ENCODE measurements at regions not wholly inside any gene's neighbourhood (a gene's known extent, or its start where the extent isn't known, plus 50 kb on each side); places are given as distances from the start of the nearest gene placed in this dataset.
"Not testable (repeated sequence)": the region's sequence is repeated elsewhere in the genome, so short reads cannot be mapped to it uniquely, and the experiment has no call there.

GRCh38 chr3:153552887-153553604 lies 391.0 kb downstream of the RAP2B start:
- Histone ChIP-seq H3K4me3 (ENCODE audit: control insufficient read depth in 1 of 7, extremely low read depth in 1 of 7, insufficient read depth in 4 of 7, low read depth in 2 of 7, low read length in 6 of 7) (no peak overlapping the region), H3K36me3 (ENCODE audit: control insufficient read depth in 4 of 4, insufficient read depth in 4 of 4, low read length in 3 of 4) (no peaks in the 10 kb centered on the region), H3K27me3 (replicated peaks in 2 of 5; ENCODE audit: control insufficient read depth in 4 of 5, insufficient read depth in 5 of 5, low read length in 4 of 5) (no peaks in the 10 kb centered on the region), H3K9me3 (ENCODE audit: control extremely low read depth in 1 of 5, control insufficient read depth in 4 of 5, insufficient read depth in 2 of 5, low read depth in 1 of 5, low read length in 4 of 5) (no peaks in the 10 kb centered on the region), H3K27ac (ENCODE audit: insufficient read depth in 1 of 2, low read depth in 1 of 2, low read length in 2 of 2, poor library complexity in 1 of 2, severe bottlenecking in 2 of 2) (no peak overlapping the region), H3K4me1 (ENCODE audit: control extremely low read depth in 1 of 4, control insufficient read depth in 4 of 4, insufficient read depth in 4 of 4, low read length in 3 of 4) (no peaks in the 10 kb centered on the region)
- ChIA-PET POLR2A (no interaction called here), CTCF (no interaction called here)
- DNase-seq: no peak
- 60% methylated on average over 2 of the region's 11 CpGs for WGBS (ENCODE audit: insufficient coverage)

- no peak overlapping the region for H3K4me3 ChIP-seq (ENCODE audit: control insufficient read depth in 1 of 7, extremely low read depth in 1 of 7, insufficient read depth in 4 of 7, low read depth in 2 of 7, low read length in 6 of 7)
- no peaks in the 10 kb centered on the region for H3K4me1 ChIP-seq (ENCODE audit: control extremely low read depth in 1 of 4, control insufficient read depth in 4 of 4, insufficient read depth in 4 of 4, low read length in 3 of 4)
- ChIA-PET POLR2A (no interaction called here), CTCF (no interaction called here)
- H3K27me3 ChIP-seq (replicated peaks in 2 of 5; ENCODE audit: control insufficient read depth in 4 of 5, insufficient read depth in 5 of 5, low read length in 4 of 5): no peaks in the 10 kb centered on the region
- H3K36me3 ChIP-seq (ENCODE audit: control insufficient read depth in 4 of 4, insufficient read depth in 4 of 4, low read length in 3 of 4): no peaks in the 10 kb centered on the region
- peaks cover 0 to 2% (median 0%) of the 10 kb centered on the region in 5 experiments for H3K9me3 ChIP-seq (ENCODE audit: control extremely low read depth in 1 of 5, control insufficient read depth in 4 of 5, insufficient read depth in 2 of 5, low read depth in 1 of 5, low read length in 4 of 5)
- DNase-seq: no peak
- no peak overlapping the region for H3K27ac ChIP-seq (ENCODE audit: insufficient read depth in 1 of 2, low read depth in 1 of 2, low read length in 2 of 2, poor library complexity in 1 of 2, severe bottlenecking in 2 of 2)
- 100% methylated on average over 1 of the region's 2 CpGs for WGBS (ENCODE audit: insufficient coverage)
Measured at GRCh38 chr3:153553605-153553945, 391.5 kb downstream of the RAP2B start.

- Histone ChIP-seq H3K4me3 (ENCODE audit: control insufficient read depth in 1 of 7, extremely low read depth in 1 of 7, insufficient read depth in 4 of 7, low read depth in 2 of 7, low read length in 6 of 7) (no peak overlapping the region), H3K4me1 (ENCODE audit: control extremely low read depth in 1 of 4, control insufficient read depth in 4 of 4, insufficient read depth in 4 of 4, low read length in 3 of 4) (no peaks in the 10 kb centered on the region), H3K27me3 (replicated peaks in 2 of 5; ENCODE audit: control insufficient read depth in 4 of 5, insufficient read depth in 5 of 5, low read length in 4 of 5) (no peaks in the 10 kb centered on the region), H3K36me3 (ENCODE audit: control insufficient read depth in 4 of 4, insufficient read depth in 4 of 4, low read length in 3 of 4) (no peaks in the 10 kb centered on the region), H3K9me3 (ENCODE audit: control extremely low read depth in 1 of 5, control insufficient read depth in 4 of 5, insufficient read depth in 2 of 5, low read depth in 1 of 5, low read length in 4 of 5) (peaks cover 0 to 9% (median 0%) of the 10 kb centered on the region in 5 experiments), H3K27ac (ENCODE audit: insufficient read depth in 1 of 2, low read depth in 1 of 2, low read length in 2 of 2, poor library complexity in 1 of 2, severe bottlenecking in 2 of 2) (no peak overlapping the region)
- no CpG with 5 or more reads among the region's 2 CpGs for WGBS (ENCODE audit: insufficient coverage)
- DNase-seq: no peak
- ChIA-PET CTCF (no interaction called here), POLR2A (no interaction called here)
Measured at GRCh38 chr3:153555919-153556318, 393.9 kb downstream of the RAP2B start.

- H3K27ac ChIP-seq (ENCODE audit: insufficient read depth in 1 of 2, low read depth in 1 of 2, low read length in 2 of 2, poor library complexity in 1 of 2, severe bottlenecking in 2 of 2); H3K4me1 ChIP-seq (ENCODE audit: control extremely low read depth in 1 of 4, control insufficient read depth in 4 of 4, insufficient read depth in 4 of 4, low read length in 3 of 4); H3K27me3 ChIP-seq (replicated peaks in 2 of 5; ENCODE audit: control insufficient read depth in 4 of 5, insufficient read depth in 5 of 5, low read length in 4 of 5); DNase-seq; H3K4me3 ChIP-seq (ENCODE audit: control insufficient read depth in 1 of 7, extremely low read depth in 1 of 7, insufficient read depth in 4 of 7, low read depth in 2 of 7, low read length in 6 of 7); CTCF ChIA-PET; POLR2A ChIA-PET; H3K36me3 ChIP-seq (ENCODE audit: control insufficient read depth in 4 of 4, insufficient read depth in 4 of 4, low read length in 3 of 4): not testable (repeated sequence)
- peaks cover 0 to 36% (median 7%) of the 10 kb centered on the region in 5 experiments for H3K9me3 ChIP-seq (ENCODE audit: control extremely low read depth in 1 of 5, control insufficient read depth in 4 of 5, insufficient read depth in 2 of 5, low read depth in 1 of 5, low read length in 4 of 5)
- WGBS (ENCODE audit: insufficient coverage): 80% methylated on average over 1 of the region's 1 CpG
Measured at GRCh38 chr3:153559366-153559765, 397.3 kb downstream of the RAP2B start.

- H3K4me3 ChIP-seq (ENCODE audit: control insufficient read depth in 1 of 7, extremely low read depth in 1 of 7, insufficient read depth in 4 of 7, low read depth in 2 of 7, low read length in 6 of 7): no peak overlapping the region
- ChIA-PET POLR2A (no interaction called here), CTCF (interaction anchor here (1.6 kb wide), 1 partner anchor 12 kb away, joined by 3 read pairs; no protein-coding TSS in a partner anchor)
- peaks cover 0 to 2% (median 0%) of the 10 kb centered on the region in 5 experiments for H3K27me3 ChIP-seq (replicated peaks in 2 of 5; ENCODE audit: control insufficient read depth in 4 of 5, insufficient read depth in 5 of 5, low read length in 4 of 5)
- peaks cover 2 to 26% (median 10%) of the 10 kb centered on the region in 5 experiments for H3K9me3 ChIP-seq (ENCODE audit: control extremely low read depth in 1 of 5, control insufficient read depth in 4 of 5, insufficient read depth in 2 of 5, low read depth in 1 of 5, low read length in 4 of 5)
- no CpG with 5 or more reads among the region's 1 CpG for WGBS (ENCODE audit: insufficient coverage)
- H3K27ac ChIP-seq (ENCODE audit: insufficient read depth in 1 of 2, low read depth in 1 of 2, low read length in 2 of 2, poor library complexity in 1 of 2, severe bottlenecking in 2 of 2): no peak overlapping the region
- no peaks in the 10 kb centered on the region for H3K4me1 ChIP-seq (ENCODE audit: control extremely low read depth in 1 of 4, control insufficient read depth in 4 of 4, insufficient read depth in 4 of 4, low read length in 3 of 4)
- no peak for DNase-seq
- H3K36me3 ChIP-seq (ENCODE audit: control insufficient read depth in 4 of 4, insufficient read depth in 4 of 4, low read length in 3 of 4): no peaks in the 10 kb centered on the region
Measured at GRCh38 chr3:153567011-153567410, 405.0 kb downstream of the RAP2B start.

DNA sequence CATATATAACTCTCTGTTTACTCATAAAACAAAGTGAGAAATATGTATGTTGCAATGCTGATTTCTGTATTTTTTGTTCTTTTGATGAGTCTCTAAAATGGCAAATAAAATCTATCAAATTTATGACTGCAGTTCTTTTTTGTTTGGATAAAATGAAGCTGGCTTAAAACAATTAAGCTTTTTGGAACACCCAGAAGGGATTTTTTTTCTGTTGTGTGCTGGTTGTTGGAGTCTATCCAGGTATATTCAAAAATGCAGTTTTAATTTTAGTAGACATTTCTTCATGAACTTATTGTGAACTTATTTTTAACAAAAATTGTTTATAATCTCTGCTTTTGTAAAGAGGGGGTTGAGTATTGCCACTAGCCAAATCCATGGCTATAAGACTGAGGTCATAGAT lies 405.5 kb downstream of the RAP2B start:
- ChIA-PET CTCF (interaction anchor here (1.0 to 1.6 kb wide), 2 partner anchors 11 to 31 kb away, joined by 3 read pairs; no protein-coding TSS in a partner anchor), POLR2A (no interaction called here)
- no peaks in the 10 kb centered on the region for H3K4me1 ChIP-seq (ENCODE audit: control extremely low read depth in 1 of 4, control insufficient read depth in 4 of 4, insufficient read depth in 4 of 4, low read length in 3 of 4)
- peaks cover 0 to 2% (median 0%) of the 10 kb centered on the region in 5 experiments for H3K27me3 ChIP-seq (replicated peaks in 2 of 5; ENCODE audit: control insufficient read depth in 4 of 5, insufficient read depth in 5 of 5, low read length in 4 of 5)
- no peak for DNase-seq
- H3K4me3 ChIP-seq (ENCODE audit: control insufficient read depth in 1 of 7, extremely low read depth in 1 of 7, insufficient read depth in 4 of 7, low read depth in 2 of 7, low read length in 6 of 7): no peak overlapping the region
- peaks cover 2 to 24% (median 10%) of the 10 kb centered on the region in 5 experiments for H3K9me3 ChIP-seq (ENCODE audit: control extremely low read depth in 1 of 5, control insufficient read depth in 4 of 5, insufficient read depth in 2 of 5, low read depth in 1 of 5, low read length in 4 of 5)
- no peaks in the 10 kb centered on the region for H3K36me3 ChIP-seq (ENCODE audit: control insufficient read depth in 4 of 4, insufficient read depth in 4 of 4, low read length in 3 of 4)
- no peak overlapping the region for H3K27ac ChIP-seq (ENCODE audit: insufficient read depth in 1 of 2, low read depth in 1 of 2, low read length in 2 of 2, poor library complexity in 1 of 2, severe bottlenecking in 2 of 2)

GRCh38 chr3:153570481-153570880 lies 408.5 kb downstream of the RAP2B start:
- CTCF ChIA-PET; H3K27me3 ChIP-seq (replicated peaks in 2 of 5; ENCODE audit: control insufficient read depth in 4 of 5, insufficient read depth in 5 of 5, low read length in 4 of 5); H3K36me3 ChIP-seq (ENCODE audit: control insufficient read depth in 4 of 4, insufficient read depth in 4 of 4, low read length in 3 of 4); DNase-seq; H3K4me3 ChIP-seq (ENCODE audit: control insufficient read depth in 1 of 7, extremely low read depth in 1 of 7, insufficient read depth in 4 of 7, low read depth in 2 of 7, low read length in 6 of 7); H3K27ac ChIP-seq (ENCODE audit: insufficient read depth in 1 of 2, low read depth in 1 of 2, low read length in 2 of 2, poor library complexity in 1 of 2, severe bottlenecking in 2 of 2); H3K9me3 ChIP-seq (ENCODE audit: control extremely low read depth in 1 of 5, control insufficient read depth in 4 of 5, insufficient read depth in 2 of 5, low read depth in 1 of 5, low read length in 4 of 5); H3K4me1 ChIP-seq (ENCODE audit: control extremely low read depth in 1 of 4, control insufficient read depth in 4 of 4, insufficient read depth in 4 of 4, low read length in 3 of 4): not testable (repeated sequence)
- no CpG with 5 or more reads among the region's 1 CpG for WGBS (ENCODE audit: insufficient coverage)
- POLR2A ChIA-PET: interaction anchor here (0.6 kb wide), 1 partner anchor 169 kb away, joined by 3 read pairs; no protein-coding TSS in a partner anchor
